Activated B cell treated with CpG ODN at 0.5 μM for 24 hours (primary cell): ENCODE measurements at regions not wholly inside any gene's neighbourhood (a gene's known extent, or its start where the extent isn't known, plus 50 kb on each side); places are given as distances from the start of the nearest gene placed in this dataset.

ENCODE experiments used
- ATAC-seq: fragments of 200-7000 bp; cut with Tn5 transposase; one replicate; pipeline ENCODE4 v1.10.0; 2021; ENCODE audit warnings: low read depth, mild to moderate bottlenecking, moderate library complexity
- CTCF ChIA-PET: fragments of 350-600 bp; sonication (Branson Sonifier 250); formaldehyde crosslinking; loops from one replicate; lab custom pipeline; 2021; ENCODE audit warnings: antibody characterized with exemption; lab: Charles Lee
- POLR2A ChIA-PET: fragments of 350-600 bp; sonication (Branson Sonifier 250); formaldehyde crosslinking; loops from one replicate; lab custom pipeline; 2021; ENCODE audit warnings: antibody characterized with exemption; lab: Charles Lee
- DNase-seq: peaks from one replicate; pipeline ENCODE4 v3.0.0; 2022
- H3K27ac Mint-ChIP-seq: one replicate; pipeline ENCODE4 v1.8.0; 2020; ENCODE audit warnings: mixed read lengths
- H3K27me3 Mint-ChIP-seq: one replicate; pipeline ENCODE4 v1.8.0; 2021; ENCODE audit warnings: mixed read lengths
- H3K36me3 Mint-ChIP-seq: one replicate; pipeline ENCODE4 v1.8.0; 2021; ENCODE audit warnings: low read depth, mixed read lengths
- H3K4me1 Mint-ChIP-seq: one replicate; pipeline ENCODE4 v1.8.0; 2021; ENCODE audit warnings: mixed read lengths
- H3K4me3 Mint-ChIP-seq: one replicate; pipeline ENCODE4 v1.8.0; 2020; ENCODE audit warnings: mild to moderate bottlenecking, mixed read lengths
- H3K9me3 Mint-ChIP-seq: one replicate; pipeline ENCODE4 v1.8.0; 2020; ENCODE audit warnings: mixed read lengths
- CTCF ChIP-seq: fragments of 200-600 bp; IDR thresholded peaks from one replicate; pipeline ENCODE4 v1.8.0; 2022; ENCODE audit warnings: antibody characterized with exemption, mild to moderate bottlenecking
- intact Hi-C: fragments of 100-400 bp; cut with micrococcal nuclease; formaldehyde crosslinking; loops from one replicate; pipeline ENCODE4 v1.15.1; 2024

- no peak overlapping the region for H3K27ac Mint-ChIP-seq
- ATAC-seq: no peak
- no peaks in the 10 kb centered on the region for H3K9me3 Mint-ChIP-seq
- no peaks in the 10 kb centered on the region for H3K4me1 Mint-ChIP-seq
- ChIA-PET CTCF (no interaction called here), POLR2A (no interaction called here)
- no peak overlapping the region for H3K4me3 Mint-ChIP-seq
- intact Hi-C loops: no loop called here
- no peaks in the 10 kb centered on the region for H3K27me3 Mint-ChIP-seq
- DNase-seq: no peak
- H3K36me3 Mint-ChIP-seq: no peaks in the 10 kb centered on the region
- TF ChIP-seq CTCF: no peak
Observed at GRCh38 chr13:105928901-105929300, 606.6 kb downstream of the EFNB2 start.

- no peaks in the 10 kb centered on the region for H3K36me3 Mint-ChIP-seq
- H3K9me3 Mint-ChIP-seq: no peaks in the 10 kb centered on the region
- no peak for ATAC-seq
- ChIA-PET CTCF (no interaction called here), POLR2A (no interaction called here)
- H3K4me3 Mint-ChIP-seq: no peak overlapping the region
- H3K27ac Mint-ChIP-seq: no peak overlapping the region
- intact Hi-C loops: no loop called here
- no peak for DNase-seq
- H3K27me3 Mint-ChIP-seq: no peaks in the 10 kb centered on the region
- no peaks in the 10 kb centered on the region for H3K4me1 Mint-ChIP-seq
- TF ChIP-seq CTCF: no peak
Observed at GRCh38 chr13:105928048-105928447, 607.4 kb downstream of the EFNB2 start.

- no peaks in the 10 kb centered on the region for H3K4me1 Mint-ChIP-seq
- no peaks in the 10 kb centered on the region for H3K9me3 Mint-ChIP-seq
- no peak for TF ChIP-seq CTCF
- ATAC-seq (no peak), DNase-seq (no peak)
- ChIA-PET CTCF (no interaction called here), POLR2A (no interaction called here)
- no peak overlapping the region for H3K27ac Mint-ChIP-seq
- no peak overlapping the region for H3K4me3 Mint-ChIP-seq
- H3K27me3 Mint-ChIP-seq: no peaks in the 10 kb centered on the region
- intact Hi-C loops: no loop called here
- no peaks in the 10 kb centered on the region for H3K36me3 Mint-ChIP-seq
Observed at GRCh38 chr13:105925496-105925895, 610.0 kb downstream of the EFNB2 start.

- ChIA-PET CTCF (no interaction called here), POLR2A (no interaction called here)
- no peaks in the 10 kb centered on the region for H3K27me3 Mint-ChIP-seq
- H3K36me3 Mint-ChIP-seq: no peaks in the 10 kb centered on the region
- DNase-seq: no peak
- H3K27ac Mint-ChIP-seq: no peak overlapping the region
- TF ChIP-seq CTCF: no peak
- no peaks in the 10 kb centered on the region for H3K9me3 Mint-ChIP-seq
- no peaks in the 10 kb centered on the region for H3K4me1 Mint-ChIP-seq
- H3K4me3 Mint-ChIP-seq: no peak overlapping the region
- intact Hi-C loops: no loop called here
- ATAC-seq: no peak
Observed at GRCh38 chr13:105921711-105922110, 613.8 kb downstream of the EFNB2 start.

GRCh38 chr13:105920370-105920769, 615.1 kb downstream of the EFNB2 start:
- no peaks in the 10 kb centered on the region for H3K27me3 Mint-ChIP-seq
- no peak overlapping the region for H3K4me3 Mint-ChIP-seq
- H3K27ac Mint-ChIP-seq: no peak overlapping the region
- H3K9me3 Mint-ChIP-seq: peaks cover 2% of the 10 kb centered on the region
- H3K4me1 Mint-ChIP-seq: no peaks in the 10 kb centered on the region
- no peak for TF ChIP-seq CTCF
- intact Hi-C loops: no loop called here
- no peaks in the 10 kb centered on the region for H3K36me3 Mint-ChIP-seq
- ATAC-seq (no peak), DNase-seq (no peak)
- POLR2A ChIA-PET: no interaction called here
- CTCF ChIA-PET: no interaction called here
